B cell (primary cell): ENCODE measurements at regions not wholly inside any gene's neighbourhood (a gene's known extent, or its start where the extent isn't known, plus 50 kb on each side); places are given as distances from the start of the nearest gene placed in this dataset.

Experiments
- ATAC-seq: fragments of 200-7000 bp; cut with Tn5 transposase; one replicate; pipeline ENCODE4 v1.10.0; 2021; ENCODE audit warnings: low read depth, mild to moderate bottlenecking, moderate number of reproducible peaks, moderate library complexity
- CTCF ChIA-PET: fragments of 350-600 bp; sonication (Branson Sonifier 250); formaldehyde crosslinking; loops from one replicate; lab custom pipeline; 2021; ENCODE audit warnings: antibody characterized with exemption, inconsistent platforms; lab: Charles Lee
- POLR2A ChIA-PET: fragments of 350-600 bp; sonication (Branson Sonifier 250); formaldehyde crosslinking; loops from one replicate; lab custom pipeline; 2021; ENCODE audit warnings: antibody characterized with exemption; lab: Charles Lee
- DNase-seq: peaks from one replicate; pipeline ENCODE4 v3.0.0; 2013
- H2AFZ ChIP-seq: 2 replicates; pipeline ENCODE4 v1.6.1; 2012; ENCODE audit warnings: mild to moderate bottlenecking, low read depth, low read length; ENCODE audit not compliant: insufficient read depth, poor library complexity, severe bottlenecking
- H3K27ac ChIP-seq, 2 donors: 1 replicate in 1 of 2; 2 replicates in 1 of 2; pipeline ENCODE4 v1.5.1; 2012 to 2013; ENCODE audit warnings: low read length in 2 of 2, mild to moderate bottlenecking in 2 of 2, moderate library complexity in 1 of 2
- H3K27me3 ChIP-seq, 4 experiments: fragments of 200-600 bp in 1 of 4; sonication (generic) in 1 of 4; replicated peaks in 1 of 4; 1 replicate in 2 of 4; 2 replicates in 2 of 4; pipeline versions ENCODE4 v1.6.1 to v1.7.0; 2013 to 2016; ENCODE audit warnings: low read length in 3 of 4, mild to moderate bottlenecking in 2 of 4, mixed read lengths in 1 of 4, moderate library complexity in 1 of 4; ENCODE audit not compliant: insufficient read depth in 4 of 4, control insufficient read depth in 3 of 4; ENCODE audit errors: control extremely low read depth in 1 of 4
- H3K36me3 ChIP-seq, 2 experiments: replicated peaks in 1 of 2; 1 replicate in 1 of 2; 2 replicates in 1 of 2; pipeline versions ENCODE4 v1.6.1 to v1.7.1; 2013; ENCODE audit warnings: low read length in 1 of 2; ENCODE audit not compliant: insufficient read depth in 2 of 2, control insufficient read depth in 1 of 2; ENCODE audit errors: control extremely low read depth in 1 of 2, extremely low read depth in 1 of 2
- H3K4me1 ChIP-seq, 2 donors: fragments of 200-600 bp in 1 of 2; sonication (generic) in 1 of 2; 1 replicate in 1 of 2; 2 replicates in 1 of 2; pipeline versions ENCODE4 v1.5.1 to v1.6.1; 2013 to 2017; ENCODE audit warnings: low read length in 2 of 2; ENCODE audit not compliant: control insufficient read depth in 2 of 2, insufficient read depth in 2 of 2
- H3K4me2 ChIP-seq: replicated peaks from 2 replicates; pipeline ENCODE3; 2012; ENCODE audit warnings: mild to moderate bottlenecking, low read depth, low read length; ENCODE audit not compliant: poor library complexity, severe bottlenecking
- H3K4me3 ChIP-seq, 5 experiments: fragments of 200-600 bp in 1 of 5; sonication (generic) in 1 of 5; 1 replicate in 3 of 5; 2 replicates in 2 of 5; pipeline versions ENCODE4 v1.5.1 to v1.7.0; 2011 to 2016; ENCODE audit warnings: low read length in 4 of 5, mild to moderate bottlenecking in 4 of 5, low read depth in 2 of 5, control low read depth in 1 of 5, moderate library complexity in 1 of 5; ENCODE audit not compliant: insufficient read depth in 1 of 5; ENCODE audit errors: control extremely low read depth in 1 of 5, extremely low read depth in 1 of 5
- H3K79me2 ChIP-seq: fragments of 200-600 bp; sonication (generic); one replicate; pipeline ENCODE4 v1.6.0; 2016; ENCODE audit warnings: low read length; ENCODE audit not compliant: control insufficient read depth, insufficient read depth
- H3K9ac ChIP-seq: fragments of 200-600 bp; sonication (generic); 2 replicates; pipeline ENCODE4 v1.6.1; 2017; ENCODE audit warnings: mild to moderate bottlenecking, low read length, moderate library complexity
- H3K9me3 ChIP-seq, 3 donors: one replicate each; pipeline versions ENCODE4 v1.6.1 to v1.7.1; 2013; ENCODE audit warnings: low read length in 2 of 3; ENCODE audit not compliant: control insufficient read depth in 2 of 3, insufficient read depth in 1 of 3; ENCODE audit errors: control extremely low read depth in 1 of 3
- H4K20me1 ChIP-seq: 2 replicates; pipeline ENCODE4 v1.6.0; 2012; ENCODE audit warnings: mild to moderate bottlenecking, low read length; ENCODE audit not compliant: insufficient read depth, control insufficient read depth, poor library complexity, severe bottlenecking
- H3K27ac Mint-ChIP-seq: one replicate; pipeline ENCODE4 v1.8.0; 2021; ENCODE audit warnings: mixed read lengths
- H3K27me3 Mint-ChIP-seq: one replicate; pipeline ENCODE4 v1.8.0; 2021; ENCODE audit warnings: mixed read lengths
- H3K4me1 Mint-ChIP-seq: one replicate; pipeline ENCODE4 v1.8.0; 2021; ENCODE audit warnings: mixed read lengths
- H3K4me3 Mint-ChIP-seq: one replicate; pipeline ENCODE4 v1.8.0; 2021; ENCODE audit warnings: mixed read lengths
- H3K9me3 Mint-ChIP-seq: one replicate; pipeline ENCODE4 v1.8.0; 2022; ENCODE audit warnings: mixed read lengths; ENCODE audit not compliant: insufficient read depth
- EZH2 ChIP-seq: IDR thresholded peaks from 2 replicates; pipeline ENCODE4 v1.6.1; 2012; ENCODE audit warnings: borderline replicate concordance, low read depth, mild to moderate bottlenecking, moderate library complexity, low read length; ENCODE audit not compliant: insufficient read depth, poor library complexity, severe bottlenecking
- WGBS: methylation state at CpG from one replicate; pipeline ENCODE4 v1.1.5; 2013; ENCODE audit warnings: missing lambda C conversion rate; ENCODE audit not compliant: insufficient coverage; 5-methylcytosine and 5-hydroxymethylcytosine counted together
- intact Hi-C: fragments of 100-400 bp; cut with micrococcal nuclease; formaldehyde crosslinking; loops from one replicate; pipeline ENCODE4 v1.10.0; 2022
- TF ChIP-seq, protein P1 (sequence below): fragments of 200-600 bp; IDR thresholded peaks from one replicate; pipeline ENCODE4 v1.8.0; 2022; ENCODE audit warnings: antibody characterized with exemption, mild to moderate bottlenecking

DNA sequence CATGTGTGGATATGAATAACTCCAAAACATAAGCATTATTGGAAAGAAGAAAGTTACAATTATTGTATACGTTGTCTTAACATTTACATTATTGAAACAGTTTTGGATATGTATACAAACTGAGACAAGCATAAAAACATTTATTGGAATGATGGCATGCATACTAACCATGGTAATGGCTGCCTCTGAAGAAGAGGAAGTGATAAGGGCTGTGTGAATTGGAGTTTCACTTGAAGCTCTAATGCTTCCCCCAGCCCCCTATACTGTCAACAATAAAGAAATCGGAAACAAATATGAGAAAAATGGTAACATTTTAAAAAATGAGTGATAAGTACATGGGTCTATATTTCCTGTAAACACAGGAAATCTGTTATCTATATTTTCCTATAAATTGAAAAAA is 367.7 kb upstream of the DPYD start:
- no peaks in the 10 kb centered on the region for H3K36me3 ChIP-seq
- no peaks in the 10 kb centered on the region for H3K27me3 Mint-ChIP-seq
- no peak overlapping the region for H2AFZ ChIP-seq
- no peak overlapping the region for H3K27ac Mint-ChIP-seq
- no peak for DNase-seq
- no peaks in the 10 kb centered on the region for H3K4me1 Mint-ChIP-seq
- TF ChIP-seq, protein P1, sequence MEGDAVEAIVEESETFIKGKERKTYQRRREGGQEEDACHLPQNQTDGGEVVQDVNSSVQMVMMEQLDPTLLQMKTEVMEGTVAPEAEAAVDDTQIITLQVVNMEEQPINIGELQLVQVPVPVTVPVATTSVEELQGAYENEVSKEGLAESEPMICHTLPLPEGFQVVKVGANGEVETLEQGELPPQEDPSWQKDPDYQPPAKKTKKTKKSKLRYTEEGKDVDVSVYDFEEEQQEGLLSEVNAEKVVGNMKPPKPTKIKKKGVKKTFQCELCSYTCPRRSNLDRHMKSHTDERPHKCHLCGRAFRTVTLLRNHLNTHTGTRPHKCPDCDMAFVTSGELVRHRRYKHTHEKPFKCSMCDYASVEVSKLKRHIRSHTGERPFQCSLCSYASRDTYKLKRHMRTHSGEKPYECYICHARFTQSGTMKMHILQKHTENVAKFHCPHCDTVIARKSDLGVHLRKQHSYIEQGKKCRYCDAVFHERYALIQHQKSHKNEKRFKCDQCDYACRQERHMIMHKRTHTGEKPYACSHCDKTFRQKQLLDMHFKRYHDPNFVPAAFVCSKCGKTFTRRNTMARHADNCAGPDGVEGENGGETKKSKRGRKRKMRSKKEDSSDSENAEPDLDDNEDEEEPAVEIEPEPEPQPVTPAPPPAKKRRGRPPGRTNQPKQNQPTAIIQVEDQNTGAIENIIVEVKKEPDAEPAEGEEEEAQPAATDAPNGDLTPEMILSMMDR: no peak
- TF ChIP-seq EZH2: no peak
- no peaks in the 10 kb centered on the region for H3K79me2 ChIP-seq
- no peak for ATAC-seq
- no CpG with 5 or more reads among the region's 2 CpGs for WGBS
- H4K20me1 ChIP-seq: no peaks in the 10 kb centered on the region
- H3K9ac ChIP-seq: no peak overlapping the region
- no peaks in the 10 kb centered on the region for H3K4me1 ChIP-seq
- POLR2A ChIA-PET: no interaction called here
- no peak overlapping the region for H3K4me2 ChIP-seq
- intact Hi-C loops: no loop called here
- H3K4me3 Mint-ChIP-seq: no peak overlapping the region
- no peaks in the 10 kb centered on the region for H3K27me3 ChIP-seq
- H3K4me3 ChIP-seq: no peak overlapping the region
- H3K9me3 ChIP-seq: no peaks in the 10 kb centered on the region
- H3K27ac ChIP-seq: no peak overlapping the region
- CTCF ChIA-PET: no interaction called here
- peaks cover 5% of the 10 kb centered on the region for H3K9me3 Mint-ChIP-seq

DNA sequence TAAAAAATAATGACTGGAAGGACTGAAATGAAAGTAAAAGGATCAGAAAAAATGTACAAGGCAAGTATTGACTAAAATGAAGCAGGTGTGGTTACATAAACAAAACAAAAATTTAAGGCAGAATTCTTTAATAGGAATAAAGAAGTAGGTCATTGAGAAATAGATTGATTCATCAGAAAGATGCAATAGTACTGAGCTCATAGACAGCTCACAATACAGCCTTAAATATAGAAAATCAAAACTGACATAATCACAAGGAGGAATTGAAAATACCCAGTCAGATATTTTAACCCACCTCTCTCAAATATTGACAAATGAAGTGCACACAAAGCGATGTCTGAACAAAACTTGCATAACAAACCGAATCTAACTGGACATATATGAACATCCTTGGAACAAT is 366.8 kb upstream of the DPYD start:
- Mint-ChIP-seq H3K27me3 (no peaks in the 10 kb centered on the region), H3K4me1 (no peaks in the 10 kb centered on the region), H3K27ac (no peak overlapping the region), H3K9me3 (peaks cover 5% of the 10 kb centered on the region), H3K4me3 (no peak overlapping the region)
- DNase-seq: no peak
- Histone ChIP-seq H3K27me3 (no peaks in the 10 kb centered on the region), H3K4me1 (no peaks in the 10 kb centered on the region), H3K4me3 (no peak overlapping the region), H3K27ac (no peak overlapping the region), H3K9me3 (no peaks in the 10 kb centered on the region), H3K36me3 (no peaks in the 10 kb centered on the region), H3K79me2 (no peaks in the 10 kb centered on the region), H2AFZ (no peak overlapping the region), H3K4me2 (no peak overlapping the region), H3K9ac (no peak overlapping the region), H4K20me1 (no peaks in the 10 kb centered on the region)
- TF ChIP-seq, protein P1: no peak
- CTCF ChIA-PET: no interaction called here
- POLR2A ChIA-PET: no interaction called here
- intact Hi-C loops: no loop called here
- no CpG with 5 or more reads among the region's 2 CpGs for WGBS
- no peak for ATAC-seq
